CD4-positive, alpha-beta T cell treated with Interleukin-6 at 100 ng/mL for 8 hours (primary cell): ENCODE measurements at regions not wholly inside any gene's neighbourhood (a gene's known extent, or its start where the extent isn't known, plus 50 kb on each side); places are given as distances from the start of the nearest gene placed in this dataset.

Experiments
- DNase-seq: peaks from one replicate; pipeline ENCODE4 v3.0.0-alpha.2; 2020; ENCODE audit warnings: mixed read lengths, low spot score

DNA sequence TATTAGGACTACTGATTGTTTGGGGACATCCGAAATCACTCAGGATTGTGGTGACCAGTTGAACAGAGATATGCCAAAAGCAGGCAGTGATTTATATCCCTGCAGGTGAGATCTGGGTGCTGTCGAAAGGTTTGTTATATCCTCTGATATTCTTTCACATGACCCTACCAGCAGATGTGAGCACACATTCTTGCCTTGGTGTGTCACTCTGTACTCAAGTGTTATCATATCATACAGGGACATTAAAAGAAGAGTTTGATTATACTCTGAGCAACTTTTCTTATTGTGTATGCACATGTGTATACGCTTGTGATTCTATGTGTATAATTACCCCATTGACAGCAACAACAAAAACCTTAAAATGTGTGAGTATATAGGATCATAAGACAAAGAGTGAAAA lies 381.2 kb upstream of the IGFBP7 start:
- DNase-seq = no peak

GRCh38 chr4:57490520-57491255 lies 380.5 kb upstream of the IGFBP7 start:
- DNase-seq = no peak

DNA sequence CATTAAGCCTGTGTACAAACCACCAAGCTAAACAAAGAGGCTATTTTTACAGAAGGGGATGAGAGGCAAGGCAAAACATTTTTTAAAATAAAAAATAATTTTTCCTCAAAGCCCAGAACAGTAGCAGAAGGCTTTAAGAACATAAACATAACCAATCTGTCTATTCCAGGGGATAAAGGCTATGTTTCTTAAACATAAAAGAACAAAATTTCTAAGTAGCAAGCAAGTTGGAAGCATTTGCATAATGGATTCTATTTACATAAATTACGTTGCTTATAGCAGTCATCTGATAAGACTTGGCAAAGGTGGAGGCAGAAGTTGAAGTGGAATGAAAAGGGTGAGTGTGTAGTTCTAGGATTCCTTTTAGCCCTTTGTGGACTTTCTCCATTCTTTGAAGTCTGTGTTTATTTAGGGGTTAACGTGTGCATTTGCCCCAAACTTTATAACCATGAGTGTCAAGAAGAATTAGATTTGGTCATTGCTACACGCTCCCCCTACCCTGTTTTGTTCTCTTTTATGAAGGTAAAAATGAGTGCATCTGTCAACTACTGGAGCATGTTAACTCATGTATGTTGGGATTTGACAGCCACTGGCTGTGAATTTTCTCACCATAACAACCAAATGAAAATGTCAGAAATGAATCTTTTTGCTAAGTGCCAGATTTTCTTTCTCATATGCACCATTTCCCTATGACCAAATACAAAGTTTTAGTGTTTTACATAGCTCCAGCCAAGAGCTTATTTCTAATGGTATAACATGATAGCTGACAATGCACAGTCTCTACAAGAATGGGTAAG lies 378.4 kb upstream of the IGFBP7 start:
- DNase-seq = no peak

DNA sequence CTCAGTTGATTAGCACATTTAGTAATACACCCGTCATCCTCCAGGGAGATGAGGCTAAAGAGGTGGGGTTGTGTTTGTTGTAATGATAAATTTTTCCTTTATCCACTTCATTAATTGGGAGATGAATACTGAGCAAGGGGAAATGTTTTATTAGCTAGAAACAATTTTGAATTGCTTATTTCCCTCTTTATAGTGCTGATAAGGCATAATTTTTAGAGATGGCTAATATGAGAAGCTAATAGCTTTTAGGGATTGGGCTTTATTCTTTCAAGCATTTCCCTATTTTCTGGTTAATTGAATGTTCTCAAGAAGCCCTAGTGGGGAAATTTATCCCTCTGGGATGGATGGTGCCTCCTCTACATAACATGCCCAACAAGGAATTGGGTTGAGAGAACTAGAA lies 365.2 kb upstream of the IGFBP7 start:
- no peak for DNase-seq

GRCh38 chr4:57465321-57466056 lies 355.3 kb upstream of the IGFBP7 start:
- no peak for DNase-seq

DNA sequence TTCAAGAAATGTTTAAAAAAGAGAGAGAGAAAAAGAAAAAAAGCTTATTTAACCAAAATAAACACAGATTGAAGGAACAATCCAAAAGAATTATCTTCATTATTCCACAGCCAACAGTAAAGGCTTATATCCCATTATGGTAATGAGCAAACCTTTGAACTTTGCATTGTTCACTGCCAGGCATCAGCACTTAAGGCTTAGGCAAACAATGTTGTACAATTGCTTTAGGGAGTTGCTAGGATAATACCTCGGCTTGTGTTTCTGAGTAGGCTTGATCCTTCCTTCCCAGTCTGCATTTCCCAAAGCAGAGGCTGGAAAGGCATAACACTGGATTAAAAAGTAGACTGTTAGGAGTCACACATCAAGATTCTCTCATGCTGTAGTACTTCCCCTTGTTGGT lies 352.7 kb upstream of the IGFBP7 start:
- DNase-seq = no peak

- no peak for DNase-seq
Observed at GRCh38 chr4:57460967-57461366, 350.8 kb upstream of the IGFBP7 start.

DNA sequence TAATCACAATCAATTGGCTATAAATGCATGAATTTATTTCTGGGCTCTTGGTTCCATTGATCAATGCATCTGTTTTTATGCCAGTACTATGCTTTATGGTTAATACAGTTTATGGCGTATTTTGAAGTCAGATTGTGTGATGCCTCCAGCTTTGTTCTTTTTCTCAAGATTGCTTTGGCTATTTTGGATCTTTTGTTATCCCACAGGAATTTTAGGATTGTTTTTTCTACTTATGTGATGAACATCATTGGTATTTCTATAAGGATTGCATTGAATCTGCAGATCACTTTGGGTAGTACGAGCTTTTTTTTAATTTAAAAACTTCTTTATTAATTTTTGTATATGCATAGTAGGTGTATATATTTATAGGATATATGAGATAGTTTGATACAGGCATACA lies 338.7 kb upstream of the IGFBP7 start:
- DNase-seq = no peak

DNA sequence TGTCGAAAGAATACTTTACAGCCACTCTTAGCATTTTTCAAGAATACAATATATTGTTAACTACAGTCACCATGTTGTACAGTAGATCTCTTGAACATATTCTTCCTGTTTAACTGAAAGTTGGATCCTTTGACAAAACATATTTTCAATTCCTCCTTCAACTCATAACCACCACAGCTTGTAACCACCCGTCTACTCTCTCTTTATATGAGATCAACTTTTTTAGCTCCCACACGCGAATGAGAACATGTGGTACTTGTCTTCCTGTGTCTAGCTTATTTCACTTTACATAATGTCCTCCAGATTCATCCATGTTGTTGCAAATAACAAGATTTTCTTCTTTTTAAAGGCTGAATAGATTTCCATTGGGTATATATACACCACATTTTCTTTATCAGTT lies 338.3 kb upstream of the IGFBP7 start:
- no peak for DNase-seq

- no peak for DNase-seq
Observed at GRCh38 chr4:57446266-57446665, 336.1 kb upstream of the IGFBP7 start.

DNA sequence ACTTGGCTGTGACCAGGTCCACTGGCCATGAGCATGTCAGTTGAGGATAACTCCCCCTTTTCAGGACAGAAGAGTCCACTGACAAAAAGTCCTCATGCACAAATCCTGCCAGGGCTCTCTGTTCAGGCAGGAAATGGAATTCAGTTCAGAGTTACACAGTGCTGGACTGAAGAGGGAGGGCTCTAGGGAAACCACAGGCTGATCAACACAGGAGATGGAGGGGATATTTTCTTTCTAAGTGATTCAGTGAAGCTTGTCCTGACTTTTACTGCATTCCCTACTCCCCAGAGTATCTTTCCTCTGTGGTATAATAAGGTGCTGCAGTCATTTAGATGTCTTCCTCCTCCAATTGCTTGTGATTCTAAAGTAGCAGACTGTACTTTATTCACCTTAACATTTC lies 335.5 kb upstream of the IGFBP7 start:
- no peak for DNase-seq

DNA sequence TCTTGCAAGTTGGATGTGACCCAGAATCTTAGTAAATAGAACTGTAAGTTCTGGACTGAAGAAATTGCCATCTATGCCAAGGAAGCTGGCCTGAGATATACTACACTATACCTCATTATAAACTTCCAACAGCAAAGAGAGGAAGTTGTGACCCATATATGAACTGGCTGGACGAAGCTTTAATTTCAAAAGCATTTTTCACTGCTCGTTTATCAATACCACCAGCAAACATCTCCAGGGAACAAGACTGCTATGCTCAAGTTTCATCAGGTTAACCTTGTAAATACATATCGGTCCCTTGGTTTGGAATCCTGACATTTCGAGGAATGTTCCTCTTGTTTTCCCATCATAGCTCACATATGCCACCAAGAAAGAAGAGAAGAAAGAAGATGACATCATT lies 334.5 kb upstream of the IGFBP7 start:
- no peak for DNase-seq

DNA sequence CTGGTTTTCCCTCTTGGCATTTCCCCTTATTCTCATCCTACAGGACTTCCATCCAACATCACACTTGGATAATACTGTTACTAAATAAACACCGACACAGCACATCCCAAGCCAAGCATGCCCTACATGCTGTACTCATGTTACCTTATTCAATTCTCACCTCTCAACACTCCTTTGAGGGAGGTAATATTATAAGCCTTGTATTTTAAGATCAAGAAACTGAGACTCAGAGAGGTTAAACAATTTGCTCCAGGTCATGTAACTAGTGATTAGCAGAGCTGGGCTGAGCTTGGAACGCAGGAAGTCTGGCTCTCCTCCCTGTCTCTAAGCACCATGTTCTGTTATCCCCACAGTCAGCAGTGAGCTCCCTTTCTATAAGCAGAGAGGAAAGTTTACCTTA lies 333.6 kb upstream of the IGFBP7 start:
- no peak for DNase-seq

DNA sequence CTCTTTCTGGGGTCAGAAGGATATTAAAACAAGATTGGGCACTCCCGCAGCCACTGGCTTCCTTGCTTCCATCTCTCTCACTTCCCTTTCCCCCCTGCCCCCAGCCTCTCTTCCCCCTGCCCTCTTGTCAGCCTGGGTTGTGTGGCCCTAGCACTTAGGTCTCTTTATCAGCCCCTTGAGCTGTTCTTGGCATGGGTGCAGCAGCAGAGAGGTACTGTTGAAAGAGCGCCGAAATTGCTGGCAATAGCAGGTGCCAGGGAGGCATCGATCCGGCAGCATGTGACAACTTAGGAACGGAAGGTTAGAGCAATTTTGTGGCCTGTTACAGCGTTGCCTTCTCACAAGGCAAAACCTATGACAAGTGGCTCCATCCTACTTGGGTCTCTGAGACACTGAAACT lies 333.1 kb upstream of the IGFBP7 start:
- no peak for DNase-seq

DNA sequence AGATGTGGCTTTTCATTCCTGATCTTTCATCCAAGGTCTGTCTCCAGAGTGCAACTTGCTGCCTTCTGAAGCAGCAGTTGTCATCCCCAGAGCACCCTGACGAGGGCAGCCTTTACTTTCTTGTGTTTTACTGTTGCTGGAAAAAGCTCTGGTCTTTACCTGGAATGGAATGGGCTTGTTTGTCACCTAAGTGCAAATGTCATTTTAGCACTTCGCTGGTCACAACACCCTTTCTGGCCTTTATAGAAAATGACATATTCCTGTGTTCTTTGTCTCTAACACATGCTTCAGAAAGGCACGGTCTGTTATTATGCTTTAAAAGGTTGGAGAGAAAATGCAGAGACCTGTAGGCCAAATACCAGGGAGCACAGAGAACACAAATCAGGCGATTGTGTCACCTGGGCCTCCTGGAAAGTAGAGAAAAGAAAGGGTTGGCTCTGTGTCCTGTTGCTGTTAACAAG lies 332.7 kb upstream of the IGFBP7 start:
- no peak for DNase-seq

GRCh38 chr4:57442241-57442640 lies 332.1 kb upstream of the IGFBP7 start:
- DNase-seq = no peak

DNA sequence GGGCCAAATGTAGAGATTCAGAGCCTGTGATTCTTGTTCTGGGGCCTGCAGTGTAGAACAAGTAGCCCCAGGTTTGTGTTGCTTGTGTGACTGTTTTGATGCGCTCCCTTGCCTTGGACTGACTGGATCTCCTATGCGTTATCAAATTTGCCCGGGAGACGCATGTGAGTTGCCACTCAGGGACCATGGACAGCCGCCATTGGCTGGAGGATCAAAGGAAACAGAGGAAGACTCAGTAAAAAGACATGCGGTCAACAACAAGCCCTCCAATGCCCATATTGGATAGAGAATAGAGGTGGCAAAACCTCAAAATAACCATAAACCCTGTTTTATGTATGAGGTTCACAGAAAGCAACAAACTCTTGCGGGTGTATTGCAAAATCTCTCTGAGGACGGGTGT lies 327.5 kb upstream of the IGFBP7 start:
- no peak for DNase-seq

GRCh38 chr4:57435300-57435699 lies 325.1 kb upstream of the IGFBP7 start:
- no peak for DNase-seq

GRCh38 chr4:57430726-57431125 lies 320.5 kb upstream of the IGFBP7 start:
- no peak for DNase-seq

DNA sequence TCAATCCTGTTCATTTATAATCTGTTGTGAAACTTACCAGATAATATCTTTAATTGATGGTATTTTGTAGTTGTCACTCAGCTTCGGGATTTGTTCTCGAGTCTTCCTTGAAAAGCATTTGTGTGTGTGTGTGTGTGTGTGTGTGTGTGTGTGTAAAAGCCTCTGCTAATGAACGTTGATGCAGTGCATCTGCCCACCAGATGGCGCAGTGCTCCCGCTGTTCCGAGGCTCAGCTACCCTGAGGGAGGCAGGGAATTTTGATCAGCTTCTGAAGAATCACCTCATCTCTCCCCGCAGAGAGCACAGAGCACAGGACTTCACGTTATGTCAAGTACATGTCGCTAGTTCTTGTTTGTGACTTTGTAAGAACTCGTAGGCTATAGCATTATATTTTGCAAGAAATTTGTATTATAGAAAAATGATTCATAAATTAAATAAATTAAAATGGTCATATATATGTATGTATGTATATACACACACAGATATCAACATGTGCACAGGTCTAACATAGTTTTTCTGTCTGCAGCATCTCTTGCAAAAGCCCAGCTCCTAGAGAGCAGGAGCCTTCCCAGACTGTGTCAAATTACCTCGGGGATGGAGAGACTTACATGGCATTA lies 316.7 kb upstream of the IGFBP7 start:
- no peak for DNase-seq

GRCh38 chr4:57425610-57426009 lies 315.4 kb upstream of the IGFBP7 start:
- no peak for DNase-seq

DNA sequence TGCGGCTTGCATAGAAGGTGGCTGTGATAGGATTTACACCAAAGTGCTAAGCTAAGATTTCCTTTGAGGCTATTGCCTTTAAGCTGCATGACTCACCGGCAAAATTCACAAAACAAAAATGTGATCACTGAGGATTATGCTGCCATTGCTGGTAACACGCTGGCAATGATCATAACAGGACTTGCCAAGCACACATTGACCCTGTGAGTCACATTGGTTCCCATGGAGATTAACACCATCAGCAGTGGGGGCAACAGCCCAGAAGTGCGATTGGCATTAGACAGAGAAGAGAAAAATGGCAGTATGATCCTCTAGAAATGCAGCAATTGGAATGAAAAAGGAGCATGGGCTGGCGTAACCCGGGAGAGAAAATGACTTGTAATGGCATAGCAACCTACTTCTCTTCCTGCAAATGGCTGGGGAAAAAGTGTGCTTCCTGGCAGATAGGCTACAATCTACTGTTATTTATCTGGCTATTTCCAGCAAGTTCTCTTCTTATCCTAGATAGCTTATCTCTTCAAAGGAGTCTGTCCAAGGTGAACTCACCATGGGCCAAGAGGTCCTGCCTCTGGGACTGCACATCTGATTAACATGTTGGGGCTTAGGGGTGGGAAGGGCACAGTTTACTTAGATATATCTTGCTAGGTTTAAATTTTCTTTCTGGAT lies 314.2 kb upstream of the IGFBP7 start:
- DNase-seq = no peak
